AG20443 (cell line): ENCODE measurements at regions not wholly inside any gene's neighbourhood (a gene's known extent, or its start where the extent isn't known, plus 50 kb on each side); places are given as distances from the start of the nearest gene placed in this dataset.
"Not testable (repeated sequence)": the region's sequence is repeated elsewhere in the genome, so short reads cannot be mapped to it uniquely, and the experiment has no call there.

Experiments used
- DNase-seq: peaks from one replicate; pipeline ENCODE4 v3.0.0; 2012; ENCODE audit warnings: low spot score, mixed read lengths

GRCh38 chr15:79539401-79539800 is 107.3 kb downstream of the MINAR1 start:
- DNase-seq = peak; percentile 69

- DNase-seq = no peak
Observed at GRCh38 chr15:79540551-79540950, 108.4 kb downstream of the MINAR1 start.

GRCh38 chr15:79541196-79541595 is 109.1 kb downstream of the MINAR1 start:
- DNase-seq = no peak

GRCh38 chr15:79543097-79543496 is 111.0 kb downstream of the MINAR1 start:
- no peak for DNase-seq

- no peak for DNase-seq
Observed at GRCh38 chr15:79549196-79549595, 117.1 kb downstream of the MINAR1 start.

- no peak for DNase-seq
Observed at GRCh38 chr15:79560384-79560783, 128.2 kb downstream of the MINAR1 start.

GRCh38 chr15:79561982-79562381 is 129.8 kb downstream of the MINAR1 start:
- no peak for DNase-seq

- DNase-seq = peak; percentile 25
Observed at GRCh38 chr15:79562403-79562815, 130.3 kb downstream of the MINAR1 start.

GRCh38 chr15:79562899-79563298 is 130.8 kb downstream of the MINAR1 start:
- DNase-seq = no peak

- no peak for DNase-seq
Observed at GRCh38 chr15:79570004-79570403, 137.9 kb downstream of the MINAR1 start.

- DNase-seq = no peak
Observed at GRCh38 chr15:79572691-79573404, 140.7 kb downstream of the MINAR1 start.

- DNase-seq = not testable (repeated sequence)
Observed at GRCh38 chr15:79574431-79575273, 142.5 kb downstream of the MINAR1 start.

GRCh38 chr15:79582650-79583049 is 150.5 kb downstream of the MINAR1 start:
- no peak for DNase-seq

GRCh38 chr15:79592126-79592525 is 160.0 kb downstream of the MINAR1 start:
- DNase-seq = no peak

GRCh38 chr15:79593119-79593869 is 161.2 kb downstream of the MINAR1 start:
- DNase-seq = peak; percentile 30

GRCh38 chr15:79595306-79595705 is 163.2 kb downstream of the MINAR1 start:
- DNase-seq = no peak

GRCh38 chr15:79595995-79596622 is 164.0 kb downstream of the MINAR1 start:
- DNase-seq = peak; percentile 90

- DNase-seq = no peak
Observed at GRCh38 chr15:79598639-79599038, 166.5 kb downstream of the MINAR1 start.

- no peak for DNase-seq
Observed at GRCh38 chr15:79601405-79602086, 169.4 kb downstream of the MINAR1 start.

- no peak for DNase-seq
Observed at GRCh38 chr15:79602180-79602579, 170.0 kb downstream of the MINAR1 start.

- no peak for DNase-seq
Observed at GRCh38 chr15:79602731-79603130, 170.6 kb downstream of the MINAR1 start.
